Daoy (cell line): ENCODE measurements at regions not wholly inside any gene's neighbourhood (a gene's known extent, or its start where the extent isn't known, plus 50 kb on each side); places are given as distances from the start of the nearest gene placed in this dataset.
A peak's percentile ranks its signal among the peaks of the same experiment; 100 is the strongest.
"Not testable (repeated sequence)": the region's sequence is repeated elsewhere in the genome, so short reads cannot be mapped to it uniquely, and the experiment has no call there.

Experiments
- DNase-seq: peaks from one replicate; pipeline ENCODE4 v3.0.0-alpha.2; 2015; ENCODE audit warnings: low read depth

DNA sequence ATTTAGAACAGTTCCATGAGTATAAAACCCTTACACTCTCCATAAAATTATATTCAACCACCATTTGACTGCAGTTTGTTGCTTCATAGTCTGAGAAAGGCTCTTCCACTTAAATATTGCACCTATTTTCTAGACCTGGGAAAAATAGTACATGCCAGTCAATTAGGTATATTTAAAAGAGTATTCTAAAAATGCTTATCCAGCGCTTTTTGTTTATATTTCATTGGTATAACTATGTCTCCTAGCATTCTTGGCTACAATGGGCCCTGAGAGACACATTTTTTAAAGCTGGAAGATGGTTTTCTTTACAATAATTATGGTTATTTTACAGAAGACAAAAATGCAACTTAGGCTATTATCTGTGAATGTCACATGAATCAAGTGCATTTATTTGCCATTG lies 439.4 kb downstream of the KCNJ18 start:
- DNase-seq = no peak

DNA sequence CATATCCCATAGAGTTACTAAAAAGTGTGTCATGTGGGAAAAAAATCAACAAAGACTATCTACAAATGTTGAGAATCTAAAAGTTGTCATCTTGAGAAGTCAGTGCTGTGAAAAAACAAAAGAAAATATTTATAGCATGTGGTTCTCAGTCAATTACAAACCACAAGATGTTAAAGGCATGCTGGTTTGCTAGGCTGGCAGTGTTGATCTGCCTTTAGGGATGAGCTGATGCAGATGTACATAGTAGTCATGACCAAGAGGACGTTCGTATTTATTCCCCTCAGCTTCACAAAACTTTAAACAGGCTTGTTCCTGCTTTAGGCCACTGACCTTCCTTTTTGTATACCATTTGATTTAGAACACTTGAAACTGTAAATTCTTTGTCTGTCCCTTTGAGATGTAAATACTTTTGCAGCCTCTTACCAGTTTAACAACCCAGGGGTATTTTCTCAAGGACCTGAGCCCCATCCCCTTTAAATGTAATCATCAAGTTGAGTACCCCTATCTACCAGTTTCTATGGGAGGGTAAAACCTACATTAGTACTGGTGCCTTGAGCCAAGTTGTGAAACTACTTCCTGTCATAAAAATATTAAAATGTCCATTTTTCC lies 446.6 kb downstream of the KCNJ18 start:
- DNase-seq = no peak

DNA sequence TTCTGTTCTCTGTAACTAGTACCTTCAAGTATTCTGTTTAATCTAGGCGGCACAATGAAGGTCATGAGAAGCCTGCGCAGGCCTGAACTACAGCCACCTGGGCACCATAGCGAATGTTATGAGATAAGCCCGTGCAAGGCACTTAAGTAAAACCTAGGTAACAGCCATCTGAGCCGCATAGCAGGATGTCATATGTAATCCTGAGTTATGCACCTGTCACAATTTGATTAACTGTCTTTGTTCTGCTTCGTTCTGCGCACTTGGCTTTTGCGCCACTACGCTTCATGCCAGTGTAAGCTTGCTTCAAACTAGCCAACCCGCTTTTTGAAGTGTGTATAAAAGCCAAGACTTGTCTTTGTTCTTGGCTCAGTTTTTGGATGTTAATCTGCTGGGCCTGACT lies 449.8 kb downstream of the KCNJ18 start:
- DNase-seq = no peak

DNA sequence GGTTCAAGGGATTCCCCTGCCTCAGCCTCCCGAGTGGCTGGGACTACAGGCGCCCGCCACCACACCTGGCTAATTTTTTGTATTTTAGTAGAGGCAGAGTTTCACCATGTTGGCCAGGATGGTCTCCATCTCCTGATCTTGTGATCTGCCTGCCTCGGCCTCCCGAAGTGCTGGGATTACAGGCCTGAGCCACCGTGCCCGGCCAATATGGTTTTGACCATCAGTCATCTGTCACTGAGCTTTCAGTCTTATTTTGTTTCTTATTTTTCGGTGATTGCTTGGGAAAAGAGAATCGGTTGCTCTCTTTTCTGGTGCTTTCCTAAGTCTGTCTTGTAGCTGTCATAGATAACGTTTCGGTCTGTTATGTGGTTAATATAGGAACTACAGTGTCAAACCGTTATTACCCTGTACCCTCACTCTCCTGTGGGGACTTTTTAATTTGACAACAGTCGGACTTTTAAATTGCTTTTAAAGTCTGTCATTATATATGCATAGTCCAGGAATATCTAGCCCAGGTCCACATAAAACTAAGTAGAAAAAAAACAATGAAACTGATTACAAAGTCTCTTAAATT lies 453.4 kb downstream of the KCNJ18 start:
- DNase-seq = no peak

DNA sequence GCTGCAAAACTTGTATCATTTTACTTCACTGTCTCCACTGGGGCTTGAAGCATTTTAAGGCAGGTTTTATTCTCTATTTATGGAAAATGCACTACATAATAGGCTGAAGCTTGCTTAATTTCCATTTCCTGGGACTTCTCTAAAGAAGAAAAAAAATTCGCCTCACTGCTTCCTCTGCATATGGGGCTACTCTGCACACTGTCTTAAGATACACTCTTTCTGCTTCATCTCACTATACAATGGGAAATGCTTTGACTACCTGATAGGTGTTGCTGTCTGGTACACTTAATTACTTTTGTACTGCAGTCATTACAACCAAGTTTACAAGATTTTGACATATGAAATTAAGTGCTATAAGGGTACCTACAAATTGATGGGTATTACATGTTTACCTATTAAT lies 466.0 kb downstream of the KCNJ18 start:
- no peak for DNase-seq

DNA sequence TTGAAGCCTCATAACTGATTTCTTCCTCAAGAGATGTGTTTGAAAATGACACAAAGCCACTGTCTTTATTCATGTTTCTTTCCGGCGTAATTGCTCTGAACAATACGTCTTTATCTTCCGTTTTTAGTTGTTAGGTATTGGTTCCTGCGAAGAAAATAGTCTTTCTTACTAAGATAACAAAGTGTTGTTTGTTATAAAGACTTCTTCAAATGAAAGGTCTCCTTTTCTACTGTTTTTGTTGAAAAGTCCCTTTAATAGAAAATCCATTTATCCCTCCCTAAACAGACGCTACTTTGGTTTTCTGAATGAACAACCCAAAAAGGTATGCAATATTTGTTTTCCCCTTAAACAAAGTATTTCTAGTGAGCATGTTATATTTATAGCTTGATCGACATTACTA lies 469.1 kb downstream of the KCNJ18 start:
- no peak for DNase-seq

DNA sequence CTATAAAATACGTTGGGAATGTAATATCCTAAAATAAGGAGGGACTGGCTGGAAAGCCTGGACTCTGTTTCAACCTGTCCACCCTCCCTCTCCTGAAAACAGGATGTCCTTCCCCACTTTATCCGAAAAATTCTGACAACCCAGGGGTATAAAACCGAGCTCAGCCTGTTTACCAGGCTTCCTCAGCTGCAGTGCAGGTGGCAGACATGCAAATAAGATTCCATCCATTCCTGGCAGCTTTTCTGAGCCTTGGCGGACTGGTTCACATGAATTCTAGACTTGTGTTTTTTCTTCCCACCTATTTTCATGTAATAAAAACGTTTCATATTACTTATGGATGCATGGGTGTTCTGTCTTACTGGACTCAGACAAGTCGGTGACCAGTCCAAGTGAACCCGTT lies 479.3 kb downstream of the KCNJ18 start:
- DNase-seq = no peak

DNA sequence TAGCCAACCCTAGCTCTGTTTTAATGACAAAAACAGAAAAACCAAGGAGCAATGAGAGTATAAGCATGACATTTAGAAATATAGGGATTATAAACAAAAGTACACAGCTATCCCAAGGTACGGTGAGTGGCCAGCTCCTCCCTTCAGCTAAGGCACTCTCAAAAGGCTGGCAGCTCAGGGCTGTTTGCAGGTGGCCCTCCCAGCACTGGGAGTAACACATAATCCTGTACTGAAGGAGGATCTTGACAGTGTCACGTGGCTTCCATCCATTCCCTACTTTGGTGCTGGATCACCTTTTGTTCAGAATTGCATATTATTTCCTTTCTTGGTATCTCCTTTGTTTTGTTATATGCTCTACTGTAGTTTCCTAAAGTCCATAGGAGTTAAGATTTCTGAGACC lies 500.8 kb downstream of the KCNJ18 start:
- DNase-seq = no peak

DNA sequence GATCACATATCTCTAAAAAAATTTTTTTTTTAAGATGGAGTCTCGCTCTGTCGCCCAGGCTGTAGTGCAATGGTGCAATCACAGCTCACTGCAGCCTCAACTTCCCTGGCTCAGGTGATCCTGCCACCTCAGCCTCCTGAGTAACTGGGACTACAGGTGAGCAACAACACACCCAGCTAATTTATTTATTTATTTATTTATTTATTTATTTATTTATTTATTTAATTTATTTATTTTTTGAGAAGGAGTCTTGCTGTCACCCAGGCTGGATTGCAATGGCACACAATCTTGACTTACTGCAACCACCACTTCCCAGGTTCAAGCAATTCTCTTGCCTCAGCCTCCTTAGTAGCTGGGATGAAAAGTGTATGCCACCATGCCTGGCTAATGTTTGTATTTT lies 507.9 kb downstream of the KCNJ18 start:
- DNase-seq = not testable (repeated sequence)

DNA sequence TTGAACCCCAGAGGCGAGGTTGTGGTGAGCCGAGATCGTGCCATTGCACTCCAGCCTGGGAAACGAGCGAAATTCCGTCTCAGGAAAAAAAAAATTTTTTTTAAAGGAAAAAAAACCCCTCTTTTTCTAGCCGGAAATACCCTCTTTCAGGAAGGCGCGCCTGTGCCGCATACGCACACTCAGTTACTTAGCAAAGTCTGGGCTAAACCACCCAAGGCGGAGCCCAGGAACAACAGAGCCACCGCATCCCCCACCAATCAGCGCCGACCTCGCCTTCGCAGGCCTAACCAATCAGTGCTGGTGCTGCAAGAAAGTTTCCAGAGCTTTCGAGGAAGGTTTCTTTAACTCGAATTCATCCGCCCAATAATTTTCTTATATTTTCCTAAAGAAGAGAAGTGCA lies 510.4 kb downstream of the KCNJ18 start:
- DNase-seq = no peak

DNA sequence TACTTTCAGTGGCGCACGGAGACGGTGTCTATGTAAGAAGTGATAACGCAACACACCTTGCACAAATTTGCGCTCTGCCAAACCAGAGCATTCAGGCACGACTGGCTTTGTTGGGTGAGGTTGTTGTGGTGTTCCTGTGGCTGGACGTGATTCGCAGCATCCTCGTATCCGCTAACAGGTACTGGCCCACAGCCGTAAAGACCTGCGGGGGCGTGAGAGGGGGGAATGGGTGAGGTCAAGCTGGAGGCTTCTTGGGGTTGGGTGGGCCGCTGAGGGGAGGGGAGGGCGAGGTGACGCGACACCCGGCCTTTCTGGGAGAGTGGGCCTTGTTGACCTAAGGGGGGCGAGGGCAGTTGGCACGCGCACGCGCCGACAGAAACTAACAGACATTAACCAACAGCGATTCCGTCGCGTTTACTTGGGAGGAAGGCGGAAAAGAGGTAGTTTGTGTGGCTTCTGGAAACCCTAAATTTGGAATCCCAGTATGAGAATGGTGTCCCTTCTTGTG lies 510.9 kb downstream of the KCNJ18 start:
- DNase-seq = no peak

DNA sequence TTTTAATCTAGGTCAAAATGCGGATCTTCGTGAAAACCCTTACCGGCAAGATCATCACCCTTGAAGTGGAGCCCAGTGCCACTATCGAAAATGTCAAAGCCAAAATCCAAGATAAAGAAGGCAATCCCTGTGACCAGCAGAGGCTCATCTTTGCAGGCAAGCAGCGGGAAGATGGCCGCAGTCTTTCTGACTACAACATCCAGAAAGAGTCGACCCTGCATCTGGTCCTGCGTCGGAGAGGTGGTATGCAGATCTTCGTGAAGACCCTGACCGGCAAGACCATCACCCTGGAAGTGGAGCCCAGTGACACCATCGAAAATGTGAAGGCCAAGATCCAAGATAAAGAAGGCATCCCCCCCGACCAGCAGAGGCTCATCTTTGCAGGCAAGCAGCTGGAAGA lies 511.8 kb downstream of the KCNJ18 start:
- DNase-seq = not testable (repeated sequence)

DNA sequence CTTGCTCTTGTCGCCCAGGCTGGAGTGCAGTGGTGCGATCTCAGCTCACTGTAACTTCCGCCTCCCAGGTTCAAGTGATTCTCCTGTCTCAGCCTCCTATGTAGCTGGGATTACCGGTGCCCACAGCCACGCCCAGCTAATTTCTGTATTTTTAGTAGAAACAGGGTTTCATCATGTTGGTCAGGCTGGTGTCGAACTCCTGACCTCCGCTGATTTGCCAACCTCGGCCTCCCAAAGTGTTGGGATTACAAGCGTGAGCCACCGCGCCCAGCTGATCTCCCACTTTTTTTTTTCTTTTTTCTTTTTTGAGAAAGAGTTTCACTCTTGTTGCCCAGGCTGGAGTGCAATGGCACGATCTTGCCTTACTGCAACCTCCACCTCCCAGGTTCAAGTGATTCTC lies 517.9 kb downstream of the KCNJ18 start:
- DNase-seq = not testable (repeated sequence)

DNA sequence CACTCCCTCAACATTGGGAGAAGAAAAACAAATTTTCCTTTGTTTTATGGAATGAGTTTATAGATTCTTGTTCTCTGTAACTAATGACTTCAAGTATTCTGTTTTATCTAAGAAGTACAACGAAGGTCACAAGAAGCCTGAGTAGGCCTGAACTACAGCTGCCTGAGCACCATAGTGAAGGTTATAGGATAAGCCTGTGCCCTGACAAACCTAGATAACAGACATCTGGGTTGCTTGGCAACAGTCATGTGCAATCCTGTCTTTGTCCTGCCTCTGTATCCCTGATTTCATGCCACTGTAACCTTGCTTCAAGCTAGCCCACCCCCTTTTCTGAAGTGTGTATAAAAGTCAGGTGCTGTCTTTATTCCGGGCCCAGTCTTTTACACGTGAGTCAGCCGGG lies 520.8 kb downstream of the KCNJ18 start:
- not testable (repeated sequence) for DNase-seq

DNA sequence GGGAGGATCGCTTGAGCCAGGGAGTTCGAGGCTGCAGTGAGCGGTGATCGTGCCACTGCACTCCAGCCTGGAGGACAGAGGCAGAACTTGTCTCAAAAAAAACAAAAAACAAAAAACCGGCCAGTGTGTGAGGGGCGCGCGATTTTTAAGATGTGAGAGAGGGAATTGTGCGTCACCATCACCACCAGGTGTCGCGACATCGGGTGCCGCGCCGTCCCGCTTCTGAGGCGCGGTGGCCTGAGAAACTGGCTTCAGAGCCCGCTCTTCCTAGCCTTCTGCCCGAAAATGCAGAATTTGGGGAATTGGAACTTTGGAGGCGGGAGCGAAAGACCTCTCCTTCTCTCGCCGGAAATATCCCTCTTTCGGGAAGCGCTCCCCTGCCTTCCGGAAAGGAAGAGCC lies 524.8 kb downstream of the KCNJ18 start:
- DNase-seq = peak; percentile 46

DNA sequence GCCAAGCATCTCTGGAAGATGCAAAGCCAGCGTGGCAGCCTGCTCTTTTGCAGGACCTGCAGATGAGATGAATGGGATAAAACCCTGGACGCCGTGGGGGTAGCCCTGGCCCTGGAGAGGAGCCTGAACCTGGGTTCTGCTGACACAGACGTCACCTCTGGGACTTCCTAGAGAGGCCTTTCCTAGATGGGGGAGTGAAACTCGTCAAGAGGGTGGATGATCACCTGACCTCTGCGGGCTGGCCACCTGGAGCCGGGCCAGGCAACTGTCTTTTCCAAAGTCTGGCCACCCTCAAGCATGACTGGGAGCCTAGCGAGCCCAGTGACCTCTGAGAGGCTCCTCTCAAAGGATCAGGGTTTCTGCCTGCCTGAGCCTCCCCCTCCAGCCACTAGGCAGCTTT lies 529.0 kb downstream of the KCNJ18 start:
- DNase-seq = no peak

DNA sequence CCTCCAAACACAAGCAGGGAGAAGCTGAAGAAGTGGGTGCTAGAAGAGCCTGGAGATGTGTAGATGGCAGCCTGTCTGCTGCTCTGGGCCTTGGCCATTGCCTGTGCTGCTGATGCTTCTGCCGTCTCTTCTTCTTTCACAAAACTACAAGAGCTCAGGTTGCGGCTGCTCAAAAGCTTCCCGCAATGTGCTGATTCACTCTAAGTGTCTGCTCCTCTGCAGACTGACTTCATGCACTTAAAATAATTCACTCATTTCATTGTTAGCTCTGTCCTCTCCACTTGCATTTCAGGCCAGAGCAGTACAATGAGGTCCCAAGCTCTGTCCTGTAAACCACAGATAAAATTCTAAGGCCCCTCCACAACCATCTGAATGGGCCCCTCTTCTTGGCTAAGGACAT lies 534.2 kb downstream of the KCNJ18 start:
- DNase-seq = not testable (repeated sequence)

DNA sequence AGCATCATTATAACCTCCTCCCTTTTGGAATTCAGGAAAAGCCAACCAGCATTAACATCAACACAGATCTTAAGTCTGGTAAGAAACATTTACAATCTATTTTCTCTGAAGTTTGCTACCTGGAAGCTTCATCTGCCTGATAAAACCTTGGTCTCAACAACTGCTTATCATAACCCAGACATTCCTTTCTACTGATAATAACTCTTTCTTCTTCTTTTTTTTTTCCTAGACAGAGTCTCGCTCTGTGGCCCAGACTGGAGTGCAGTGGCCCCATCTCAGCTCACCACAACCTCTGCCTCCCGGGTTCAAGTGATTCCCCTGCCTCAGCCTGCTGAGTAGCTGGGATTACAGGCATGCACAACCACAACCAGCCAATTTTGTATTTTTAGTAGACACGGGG lies 534.6 kb downstream of the KCNJ18 start:
- not testable (repeated sequence) for DNase-seq

DNA sequence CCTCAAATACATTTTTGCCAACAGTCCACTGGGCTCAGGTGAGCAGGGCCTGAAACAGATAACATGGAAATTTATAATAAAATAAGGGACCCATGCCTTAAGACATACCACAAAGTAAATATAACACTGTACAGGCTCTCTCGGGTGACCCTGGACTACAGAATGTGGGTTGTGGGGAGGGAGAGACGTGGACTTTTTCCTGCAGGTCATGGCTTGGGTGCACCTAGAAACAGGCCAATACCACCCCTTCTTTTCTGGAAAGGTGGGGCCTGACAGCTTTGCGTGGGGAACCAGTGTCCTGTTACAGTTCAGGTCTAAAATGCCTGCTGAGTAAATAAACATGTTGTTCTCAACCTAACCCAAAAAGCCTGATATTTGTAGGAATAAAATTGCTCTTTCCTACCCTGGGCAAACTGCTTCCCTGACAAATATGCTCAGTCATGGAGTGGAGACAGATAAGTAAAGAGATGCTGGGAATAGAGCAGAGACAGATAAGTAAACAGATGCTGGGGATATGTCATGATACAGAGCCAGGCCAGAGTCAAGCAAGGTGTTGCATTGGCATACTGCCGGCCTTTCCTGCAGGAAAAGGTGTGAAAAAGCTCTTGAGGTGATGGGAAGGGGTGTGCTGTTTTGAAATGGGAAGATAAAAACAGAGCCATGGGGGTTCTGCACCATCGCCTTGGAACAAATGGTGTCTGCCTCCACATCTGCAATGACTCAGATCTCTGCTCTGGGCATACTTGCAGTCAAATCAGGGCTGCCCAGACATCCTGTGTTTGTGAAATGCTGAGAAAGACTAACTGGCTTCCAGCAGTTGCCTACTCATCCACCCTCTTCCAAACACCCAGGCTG lies 535.6 kb downstream of the KCNJ18 start:
- DNase-seq = peak; percentile 45

DNA sequence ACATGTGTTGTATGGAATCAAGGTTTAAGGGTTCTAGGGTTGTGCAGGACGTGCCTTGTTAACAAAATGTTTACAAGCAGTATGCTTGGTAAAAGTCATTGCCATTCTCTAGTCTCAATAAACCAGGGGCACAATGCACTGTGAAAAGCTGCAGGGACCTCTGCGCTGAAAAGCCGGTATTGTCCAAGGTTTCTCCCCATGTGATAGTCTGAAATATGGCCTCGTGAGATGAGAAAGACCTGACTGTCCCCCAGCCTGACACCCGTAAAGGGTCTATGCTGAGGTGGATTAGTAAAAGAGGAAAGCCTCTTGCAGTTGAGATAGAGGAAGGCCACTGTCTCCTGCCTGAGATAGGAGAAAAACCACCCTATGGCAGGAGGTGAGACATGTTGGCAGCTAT lies 537.5 kb downstream of the KCNJ18 start:
- DNase-seq = not testable (repeated sequence)

DNA sequence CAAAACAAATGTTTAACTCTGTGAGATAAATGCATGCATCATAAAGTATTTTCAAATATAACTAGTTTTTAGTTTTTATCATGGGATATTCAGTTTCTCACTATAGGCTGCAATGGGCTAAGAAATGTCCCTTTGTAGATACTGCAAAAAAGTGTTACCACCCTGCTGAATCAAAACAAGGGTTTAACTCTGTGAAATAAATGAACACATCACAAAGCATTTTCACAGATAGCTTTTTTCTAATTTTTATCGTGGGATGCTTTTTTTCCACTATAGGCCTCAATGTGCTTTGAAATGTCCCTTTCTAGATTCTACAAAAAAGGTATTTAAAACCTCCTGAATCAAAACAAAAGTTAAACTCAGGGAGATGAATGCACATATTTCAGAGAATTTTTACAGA lies 541.1 kb downstream of the KCNJ18 start:
- no peak for DNase-seq

DNA sequence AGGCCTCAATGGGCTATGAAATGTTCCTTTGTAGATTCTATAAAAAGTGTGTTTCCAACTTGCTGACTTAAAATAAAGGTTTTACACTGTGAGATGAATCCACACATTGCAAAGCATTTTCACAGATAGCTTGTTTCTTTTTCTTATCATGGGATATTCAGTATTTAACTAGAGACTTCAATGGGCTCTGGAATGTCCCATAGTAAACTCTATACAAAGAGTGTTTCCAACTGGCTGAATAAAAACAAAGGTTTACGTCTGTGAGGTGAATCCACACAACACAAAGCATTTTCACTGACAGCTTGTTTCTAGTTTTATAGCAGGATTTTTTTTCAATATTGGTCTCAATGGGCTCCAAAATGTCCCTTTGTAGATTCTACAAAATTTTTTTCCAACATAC lies 550.1 kb downstream of the KCNJ18 start:
- DNase-seq = no peak

DNA sequence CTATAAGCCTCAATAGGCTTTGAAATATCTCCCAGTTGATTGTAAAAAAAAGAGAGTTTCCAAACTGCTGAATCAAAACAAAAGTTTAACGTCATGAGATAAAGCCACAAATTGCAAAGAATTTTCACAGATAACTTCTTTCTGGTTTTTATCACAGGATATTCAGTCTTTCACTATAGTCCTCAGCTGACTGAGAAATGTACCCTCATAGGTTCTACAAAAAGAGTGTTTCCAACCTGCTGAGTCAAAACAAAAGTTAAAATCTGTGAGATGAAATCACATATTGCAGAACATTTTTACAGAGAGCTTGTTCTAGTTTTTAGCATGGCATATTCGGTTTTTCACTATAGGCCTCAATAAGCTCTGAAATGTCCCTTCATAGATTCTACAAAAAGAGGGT lies 559.2 kb downstream of the KCNJ18 start:
- DNase-seq = no peak
